Stimulated activated CD8-positive, alpha-beta memory T cell treated with anti-CD3 and anti-CD28 coated beads, Interleukin-2, amount 100 ng/mL, for 1 hour (primary cell): ENCODE measurements at regions not wholly inside any gene's neighbourhood (a gene's known extent, or its start where the extent isn't known, plus 50 kb on each side); places are given as distances from the start of the nearest gene placed in this dataset.

Experiments
- DNase-seq, 2 donors: peaks; one replicate each; pipeline ENCODE4 v3.0.0-alpha.2; 2020; ENCODE audit warnings: low read depth in 2 of 2

- no peak for DNase-seq
Observed at GRCh38 chr9:106324053-106324585, 538.8 kb upstream of the ZNF462 start.

DNA sequence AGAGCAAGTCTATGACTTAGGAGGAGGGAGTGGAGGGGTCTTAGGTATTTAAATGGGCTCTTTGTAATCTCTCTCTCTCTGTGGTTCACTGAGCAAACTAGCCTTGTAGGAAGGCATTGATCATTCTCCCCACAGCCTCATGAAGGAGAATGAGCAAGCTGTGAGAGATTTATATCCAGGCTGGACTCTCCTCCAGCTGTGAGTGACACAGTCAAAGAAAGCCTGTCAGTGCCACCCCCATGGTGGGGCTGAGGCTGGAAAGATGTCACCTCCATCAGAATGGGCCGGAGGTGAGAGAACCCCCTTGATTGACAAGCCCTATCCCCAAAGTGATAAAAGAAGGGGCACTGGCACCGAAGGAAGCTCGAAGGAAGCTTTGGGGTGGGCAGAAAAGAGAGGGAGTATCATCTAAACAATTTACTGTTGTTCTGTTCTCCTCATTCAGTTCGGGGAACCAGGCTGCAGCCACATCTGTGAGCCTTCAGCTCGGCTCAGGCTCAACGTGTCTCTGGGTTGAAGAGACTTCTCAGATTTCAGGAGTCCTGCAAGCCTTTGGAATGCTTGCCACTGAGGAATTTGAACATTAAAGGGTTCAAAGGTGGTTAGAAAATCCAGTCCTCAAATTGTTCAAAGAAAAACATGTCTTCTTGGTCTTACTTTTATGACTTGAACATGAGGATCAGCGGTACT lies 538.2 kb upstream of the ZNF462 start:
- DNase-seq = no peak

DNA sequence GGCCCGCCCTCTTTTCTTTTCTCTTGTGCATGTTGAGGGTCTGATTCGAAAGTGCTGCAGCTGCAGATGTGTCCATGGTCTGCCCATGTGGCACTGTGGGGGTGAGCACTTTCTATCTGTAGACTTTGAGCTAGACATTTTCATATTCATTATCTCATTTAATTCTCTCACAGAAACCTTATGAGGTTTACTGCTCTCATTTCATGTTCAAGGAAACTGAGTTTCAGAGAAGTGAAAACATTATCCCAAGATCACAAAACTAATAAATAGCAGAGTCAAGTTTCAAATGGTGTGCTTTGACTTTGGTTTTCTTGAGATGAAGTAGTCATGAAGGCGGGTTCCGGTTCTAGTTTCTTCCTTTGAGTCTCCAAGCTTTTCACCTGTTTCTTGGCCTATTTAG lies 536.5 kb upstream of the ZNF462 start:
- DNase-seq = no peak

DNA sequence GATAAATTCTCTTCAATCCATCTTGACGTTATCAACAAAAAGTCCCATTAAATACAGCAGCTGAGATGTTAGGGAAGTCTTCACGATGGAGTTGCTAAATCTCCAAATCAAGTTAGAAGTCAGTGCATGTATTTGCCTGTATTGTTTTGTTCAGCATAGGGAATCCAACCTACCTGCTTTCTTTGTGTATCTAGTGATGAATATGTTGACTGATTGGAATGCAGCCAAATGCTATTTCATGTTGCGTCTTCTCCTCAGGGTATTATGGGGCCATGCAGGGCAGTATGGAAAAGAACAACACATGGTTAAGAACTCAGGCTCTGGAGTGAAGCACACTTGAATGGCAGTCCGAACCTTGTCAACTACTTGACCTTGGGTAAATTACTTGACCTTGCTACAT lies 529.5 kb upstream of the ZNF462 start:
- DNase-seq = no peak

- no peak for DNase-seq
Observed at GRCh38 chr9:106334081-106334480, 528.9 kb upstream of the ZNF462 start.

DNA sequence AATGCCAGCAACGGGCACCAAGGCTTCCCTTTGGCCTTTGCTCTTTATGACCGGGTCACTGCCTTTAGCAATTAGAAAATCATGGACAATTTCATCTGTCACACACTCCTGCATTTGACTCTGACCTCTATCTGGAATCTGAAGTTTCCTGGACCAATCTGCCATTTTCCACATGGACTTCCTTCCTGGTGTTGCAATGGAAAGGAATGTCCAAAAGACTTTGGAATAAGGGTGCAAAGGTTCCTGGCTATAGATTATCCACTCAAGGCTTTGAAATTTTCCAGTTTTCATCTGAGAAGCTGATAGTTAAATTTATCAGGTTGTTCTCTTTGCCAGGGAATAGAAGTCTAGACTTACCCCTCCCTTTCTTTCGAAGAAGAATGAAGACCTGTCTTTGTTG lies 523.1 kb upstream of the ZNF462 start:
- DNase-seq = no peak

DNA sequence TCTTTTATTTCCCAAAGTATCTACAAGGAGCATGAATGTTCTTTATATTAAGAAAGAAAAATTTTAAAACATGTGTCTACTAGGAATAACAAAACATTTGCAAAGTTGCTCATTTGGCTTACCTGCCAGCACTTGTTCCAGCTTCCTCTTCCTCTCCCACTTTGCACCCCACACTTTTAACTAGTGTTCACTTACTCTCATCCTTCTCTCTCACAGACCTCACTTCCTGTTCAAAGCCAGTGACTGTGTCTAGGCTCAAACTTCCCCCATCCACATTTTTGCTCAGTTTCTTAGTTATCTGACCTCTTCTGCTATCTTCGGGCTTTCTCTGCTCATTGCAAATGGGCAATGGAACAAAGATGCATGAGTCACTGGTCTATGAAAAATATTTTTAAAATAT lies 512.2 kb upstream of the ZNF462 start:
- no peak for DNase-seq

DNA sequence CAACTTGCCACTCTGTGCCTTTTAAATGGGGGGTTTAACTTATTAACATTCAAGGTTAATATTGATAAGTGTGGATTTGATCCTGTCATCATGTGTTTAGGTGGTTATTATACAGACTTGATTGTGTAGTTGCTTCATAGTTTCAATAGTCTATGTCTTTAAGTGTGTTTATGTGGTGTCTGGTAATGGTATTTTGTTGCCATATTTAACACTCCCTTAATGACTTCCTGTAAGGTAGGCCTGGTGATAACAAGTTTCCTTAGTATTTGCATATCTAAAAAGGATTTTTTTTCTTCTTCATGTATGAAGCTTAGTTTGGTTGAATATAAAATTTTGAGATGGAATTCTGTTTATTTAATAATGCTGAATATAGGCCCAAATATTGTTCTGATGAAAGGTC lies 506.0 kb upstream of the ZNF462 start:
- no peak for DNase-seq

GRCh38 chr9:106358331-106358730 lies 504.6 kb upstream of the ZNF462 start:
- DNase-seq = no peak

GRCh38 chr9:106376689-106377088 lies 486.3 kb upstream of the ZNF462 start:
- no peak for DNase-seq

- no peak for DNase-seq
Observed at GRCh38 chr9:106383072-106383471, 479.9 kb upstream of the ZNF462 start.

GRCh38 chr9:106387965-106388364 lies 475.0 kb upstream of the ZNF462 start:
- DNase-seq = no peak

DNA sequence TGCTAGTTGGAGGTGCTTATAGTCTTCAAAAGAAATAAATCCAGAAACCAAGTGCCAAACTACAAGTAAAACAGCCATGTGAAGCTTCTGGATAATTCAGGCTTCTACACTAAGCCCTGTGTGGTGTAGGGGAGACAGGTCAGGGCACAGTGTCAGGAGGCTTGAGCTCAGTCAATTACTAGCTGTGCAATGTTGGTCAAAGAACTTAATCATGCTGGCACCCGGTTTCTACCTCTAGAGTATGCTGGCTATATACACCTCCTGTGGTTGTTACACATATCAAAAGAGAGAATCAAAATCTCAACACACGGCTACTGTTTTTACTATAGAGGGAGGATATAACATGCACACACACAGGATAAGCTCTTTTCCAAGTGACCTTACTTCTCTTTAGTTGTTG lies 469.7 kb upstream of the ZNF462 start:
- no peak for DNase-seq

- no peak for DNase-seq
Observed at GRCh38 chr9:106400170-106400569, 462.8 kb upstream of the ZNF462 start.

DNA sequence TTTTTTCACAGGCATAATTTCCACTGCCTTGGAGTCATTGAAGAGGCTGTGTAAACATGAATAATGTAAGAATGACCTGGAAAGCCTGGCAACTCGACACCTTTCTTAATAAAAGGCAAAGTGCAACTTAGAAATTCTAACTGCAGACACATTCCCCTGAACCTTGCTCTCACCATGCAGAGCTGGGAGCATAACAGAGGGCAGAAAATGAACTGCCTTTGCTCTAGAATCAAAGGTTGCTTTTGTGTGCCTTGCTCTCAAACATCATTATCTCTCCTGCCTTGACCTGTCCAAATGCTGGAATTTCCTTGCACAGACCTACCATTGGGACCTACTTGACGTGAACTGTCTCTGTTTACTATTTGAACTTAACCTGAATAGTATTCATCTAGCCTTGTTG lies 462.0 kb upstream of the ZNF462 start:
- no peak for DNase-seq

GRCh38 chr9:106403081-106403480 lies 459.9 kb upstream of the ZNF462 start:
- no peak for DNase-seq

- DNase-seq = no peak
Observed at GRCh38 chr9:106404137-106404536, 458.8 kb upstream of the ZNF462 start.

GRCh38 chr9:106405871-106406435 lies 457.0 kb upstream of the ZNF462 start:
- DNase-seq = no peak

DNA sequence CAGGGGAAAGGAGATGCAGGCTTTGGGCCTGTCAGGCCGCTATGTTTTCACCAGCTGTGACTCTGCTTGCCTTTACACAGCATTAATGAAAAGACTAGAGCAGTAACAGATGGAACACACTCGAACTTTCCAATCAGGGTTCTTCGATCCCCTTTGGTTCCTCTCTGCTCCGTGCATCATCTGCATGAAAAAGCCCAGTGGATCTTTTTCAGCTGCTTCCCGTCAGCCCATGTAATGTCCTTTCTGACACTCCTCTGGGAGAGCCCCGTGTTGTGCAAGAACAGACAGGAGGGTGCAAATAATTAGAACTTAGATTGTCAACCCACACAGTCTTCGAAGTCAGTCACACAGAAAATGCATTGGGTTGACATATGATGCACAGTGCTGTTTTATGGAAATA lies 448.9 kb upstream of the ZNF462 start:
- DNase-seq = no peak

- no peak for DNase-seq
Observed at GRCh38 chr9:106417685-106418084, 445.3 kb upstream of the ZNF462 start.

GRCh38 chr9:106419829-106420228 lies 443.1 kb upstream of the ZNF462 start:
- no peak for DNase-seq

DNA sequence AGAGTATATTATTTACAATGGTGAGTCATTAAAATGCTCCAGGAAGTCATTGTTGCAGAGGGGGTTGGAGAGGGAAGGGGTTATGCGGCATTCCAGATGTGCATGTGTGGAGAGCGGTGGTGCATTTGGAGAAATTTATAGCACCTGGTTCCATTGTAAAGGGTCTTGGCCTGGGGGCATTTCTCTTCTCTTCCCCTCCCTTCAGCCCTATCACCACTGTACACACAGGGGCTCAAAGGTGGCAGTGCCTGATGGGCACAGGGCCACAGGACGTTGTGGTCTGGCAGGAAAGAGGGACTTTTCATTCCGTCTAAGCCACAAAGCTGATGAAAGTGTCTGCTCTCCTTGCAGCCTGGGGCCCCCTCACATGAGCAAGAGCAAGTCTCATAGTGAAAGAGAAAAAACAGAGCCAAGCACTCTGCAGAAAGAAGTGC lies 442.4 kb upstream of the ZNF462 start:
- DNase-seq = peak in 1 of 2 donors; percentile 6

DNA sequence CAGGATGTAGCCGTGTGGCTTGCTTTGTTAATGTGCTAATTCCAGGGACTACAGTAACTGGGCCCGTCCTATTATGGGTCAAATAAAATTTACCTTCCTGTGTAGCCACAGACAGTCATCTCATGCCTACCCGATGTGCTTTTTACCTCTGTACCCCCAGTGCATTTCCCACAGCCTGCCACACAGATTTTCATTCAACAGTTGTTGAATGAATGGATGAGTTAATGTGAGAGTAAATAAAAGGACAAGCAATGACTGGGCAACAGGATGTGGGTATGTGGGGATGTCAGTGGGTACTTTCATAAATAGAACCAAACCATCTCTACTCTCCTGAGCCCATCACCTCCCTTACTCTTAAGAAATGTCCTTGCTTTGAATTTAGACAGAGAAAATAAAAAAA lies 441.2 kb upstream of the ZNF462 start:
- DNase-seq = no peak

DNA sequence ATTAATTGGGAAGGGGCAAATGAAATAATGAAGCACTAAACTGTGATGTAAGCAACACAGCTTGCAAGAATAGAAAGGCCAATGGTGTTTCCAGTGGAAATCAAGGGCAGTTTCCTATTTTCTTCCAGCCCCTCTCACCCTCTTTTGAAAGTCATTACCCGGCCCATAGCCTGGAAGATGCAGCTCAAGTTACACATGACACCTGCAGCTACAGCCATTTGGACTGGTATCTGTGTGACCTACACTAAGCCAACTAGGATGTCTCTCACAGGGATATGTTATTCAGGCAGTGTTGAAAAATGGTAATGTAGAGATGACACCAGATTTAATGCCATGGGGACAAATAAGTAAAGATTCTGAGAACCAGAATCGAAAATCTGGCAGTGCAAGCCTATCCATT lies 439.4 kb upstream of the ZNF462 start:
- no peak for DNase-seq
